Daoy (cell line): ENCODE measurements at regions not wholly inside any gene's neighbourhood (a gene's known extent, or its start where the extent isn't known, plus 50 kb on each side); places are given as distances from the start of the nearest gene placed in this dataset.

Source experiments
- DNase-seq: peaks from one replicate; pipeline ENCODE4 v3.0.0-alpha.2; 2015; ENCODE audit warnings: low read depth

- no peak for DNase-seq
These were observed 54.1 kb downstream of the IRF2BPL start for GRCh38 chr14:76974365-76974764.

- DNase-seq: no peak
These were observed 57.0 kb downstream of the IRF2BPL start for GRCh38 chr14:76971549-76971948.

DNA sequence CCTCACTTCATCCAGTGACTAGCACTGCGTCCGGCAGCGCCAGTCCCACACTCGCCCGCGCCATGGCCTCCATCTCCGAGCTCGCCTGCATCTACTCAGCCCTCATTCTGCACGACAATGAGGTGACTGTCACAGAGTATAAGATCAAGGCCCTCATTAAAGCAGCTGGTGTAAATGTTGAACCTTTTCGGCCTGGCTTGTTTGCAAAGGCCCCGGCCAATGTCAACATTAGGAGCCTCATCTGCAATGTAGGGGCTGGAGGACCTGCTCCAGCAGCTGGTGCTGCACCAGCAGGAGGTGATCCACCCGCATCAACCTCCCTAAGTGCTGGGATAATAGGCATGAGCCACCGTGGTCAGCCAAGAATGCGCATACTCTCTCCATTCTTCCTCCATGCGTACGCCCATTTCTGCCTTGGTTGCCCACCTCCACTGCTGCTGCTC, 59.9 kb downstream of the IRF2BPL start:
- peak; percentile 52 for DNase-seq

GRCh38 chr14:76967788-76968187, 60.7 kb downstream of the IRF2BPL start:
- no peak for DNase-seq

GRCh38 chr14:76965232-76965631, 63.3 kb downstream of the IRF2BPL start:
- no peak for DNase-seq

DNA sequence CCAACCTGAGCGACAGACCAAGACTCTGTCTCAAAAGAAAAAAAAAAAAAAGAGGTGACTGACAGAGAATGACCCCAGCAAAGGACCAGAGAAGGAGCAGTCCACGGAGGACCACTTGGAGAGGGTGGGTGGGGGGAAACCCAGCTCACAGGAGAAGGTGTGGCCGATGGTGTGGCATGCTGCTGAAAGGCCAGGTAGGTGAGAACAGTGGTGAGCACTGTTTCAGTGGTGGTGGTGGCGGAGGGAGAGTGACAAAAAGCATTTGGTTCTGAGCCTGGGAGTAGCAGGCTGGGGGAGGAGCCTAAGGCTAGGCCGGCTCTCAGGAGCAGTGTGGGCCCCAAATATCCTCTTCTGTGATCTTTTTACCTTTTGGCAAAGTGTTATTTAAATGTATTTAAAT, 63.8 kb downstream of the IRF2BPL start:
- no peak for DNase-seq

GRCh38 chr14:76963372-76963771, 65.1 kb downstream of the IRF2BPL start:
- DNase-seq: no peak

DNA sequence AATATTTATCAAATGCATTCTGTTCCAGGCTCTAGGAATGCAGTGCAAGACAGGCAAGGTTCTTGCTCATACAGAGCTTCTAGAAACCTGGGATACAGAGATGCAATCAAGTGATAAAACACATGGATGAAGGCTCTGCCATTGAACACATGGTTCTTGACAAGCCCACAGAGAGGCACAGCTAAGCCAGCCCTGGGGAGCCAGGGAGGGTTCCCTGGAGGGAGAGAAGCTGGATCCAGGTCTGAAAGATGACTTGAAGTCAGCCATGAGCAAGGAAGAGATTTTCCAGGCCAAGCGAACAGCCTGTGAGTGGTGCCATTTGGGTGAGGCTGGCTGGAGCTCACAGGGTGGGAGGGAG, 66.2 kb downstream of the IRF2BPL start:
- DNase-seq: no peak

GRCh38 chr14:76961631-76962302, 66.7 kb downstream of the IRF2BPL start:
- peak; percentile 99 for DNase-seq

DNA sequence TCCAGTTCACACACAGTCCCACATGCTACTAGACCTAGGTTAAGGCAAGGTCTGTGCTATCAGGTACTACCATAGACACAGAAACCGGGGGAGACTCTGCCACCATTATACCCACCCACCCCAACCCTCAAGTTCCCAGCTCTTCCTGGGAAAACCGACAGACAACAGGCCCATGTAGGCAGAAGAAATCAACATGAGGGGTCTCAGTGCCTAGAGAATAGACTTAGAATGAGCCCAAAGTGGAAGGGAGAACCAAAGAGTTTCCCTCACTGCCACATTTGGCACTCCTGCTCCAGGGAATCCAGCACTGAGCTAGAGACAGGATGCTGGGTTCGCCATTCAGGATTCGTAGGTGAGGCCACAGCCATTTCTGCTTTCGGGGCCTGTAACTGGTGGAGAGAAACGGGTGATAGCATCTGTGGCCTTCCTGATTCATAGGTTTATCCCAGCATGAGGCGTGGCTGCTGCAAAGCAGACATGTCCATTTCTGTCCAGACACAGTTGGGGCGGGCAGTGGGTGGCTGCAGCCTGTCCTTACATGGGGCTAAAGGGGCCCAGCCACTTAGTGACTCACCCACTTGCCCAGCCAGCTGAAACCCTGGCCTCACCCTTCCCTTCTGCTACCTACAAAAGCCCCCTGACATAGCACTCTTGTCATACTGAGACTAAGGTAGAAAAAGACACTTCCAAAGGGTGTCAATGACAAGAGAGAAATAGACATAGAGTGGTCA, 69.4 kb downstream of the IRF2BPL start:
- DNase-seq: peak; percentile 84

DNA sequence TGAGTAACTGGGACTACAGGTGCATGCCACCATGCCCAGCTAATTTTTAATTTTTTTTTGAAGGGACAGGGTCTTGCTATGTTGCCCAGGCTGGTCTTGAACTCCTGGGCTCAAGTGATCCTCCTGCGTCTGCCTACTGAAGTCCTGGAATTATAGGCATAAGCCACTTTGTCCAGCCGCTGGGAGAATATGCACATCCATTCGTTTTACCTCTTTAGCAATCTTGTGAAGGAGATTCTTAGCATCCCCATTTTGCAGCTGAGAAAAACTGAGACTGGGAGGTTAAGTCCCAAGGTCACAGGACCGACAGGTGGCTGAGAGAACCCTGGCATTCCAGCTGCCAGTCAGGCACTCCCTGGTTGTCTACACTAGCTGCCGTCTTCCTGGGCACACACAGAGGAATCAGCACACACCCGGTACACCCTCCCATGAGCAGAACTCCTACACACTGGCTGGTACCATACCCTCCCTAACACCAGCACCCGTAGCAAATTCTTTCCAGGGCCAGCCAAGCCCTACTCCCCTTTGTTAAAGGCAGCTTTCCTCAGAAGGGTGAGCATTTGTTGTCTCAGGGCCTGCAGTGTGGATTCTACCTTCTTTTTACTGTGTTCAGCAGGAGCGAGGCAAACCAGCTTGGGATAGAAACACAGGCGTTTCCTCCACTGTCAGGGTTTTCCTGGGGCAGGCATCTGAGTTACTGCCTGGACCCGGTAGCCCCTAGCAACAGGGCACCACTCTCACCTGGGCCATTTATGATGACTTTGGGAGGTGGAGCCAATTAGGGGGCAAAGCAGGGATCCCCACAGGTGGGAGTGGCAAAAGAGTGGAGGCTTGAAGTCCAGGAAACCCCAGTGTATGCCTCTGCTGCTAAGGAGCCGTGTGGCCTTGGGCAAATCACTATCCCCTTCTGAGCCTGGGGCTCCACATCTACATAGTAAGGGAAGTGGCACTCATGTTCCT, 70.2 kb downstream of the IRF2BPL start:
- no peak for DNase-seq

GRCh38 chr14:76957224-76957891, 71.2 kb downstream of the IRF2BPL start:
- DNase-seq: peak; percentile 66

GRCh38 chr14:76956316-76957090, 72.0 kb downstream of the IRF2BPL start:
- peak; percentile 99 for DNase-seq

DNA sequence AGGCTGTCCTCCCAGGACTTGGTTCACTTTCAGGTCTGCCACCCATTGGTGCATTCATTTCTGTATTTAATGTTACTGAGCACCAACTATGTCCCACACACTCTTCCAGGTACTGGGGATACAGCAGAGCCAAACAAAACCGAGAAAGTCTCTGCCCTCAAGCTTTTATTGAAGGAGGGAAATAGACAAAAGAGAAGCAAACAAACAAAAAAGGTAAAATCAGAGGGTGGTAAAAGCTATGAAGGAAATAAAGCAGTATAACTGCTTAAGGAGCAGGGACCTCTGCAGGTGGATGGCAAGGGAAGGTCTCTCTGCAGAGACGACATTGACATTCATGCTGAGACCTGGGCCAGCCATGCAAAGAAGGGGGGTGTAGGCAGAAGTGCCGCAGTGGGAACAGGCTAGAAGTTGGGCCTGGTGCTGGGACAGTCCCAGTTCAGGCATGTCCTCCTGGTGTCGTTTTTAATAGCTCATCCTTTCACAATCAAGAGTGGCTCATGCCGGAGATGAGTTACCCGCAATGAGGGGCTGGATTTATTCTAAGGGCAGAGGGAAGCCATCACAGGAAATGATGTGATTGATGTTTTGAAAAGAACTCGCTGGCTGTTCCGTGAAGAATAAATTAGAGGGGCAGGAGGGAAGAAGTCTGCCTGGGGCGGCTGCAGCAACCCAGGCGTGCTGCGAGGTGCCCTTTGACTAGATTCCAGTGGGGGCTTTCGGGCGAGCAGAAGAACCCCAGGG, 72.8 kb downstream of the IRF2BPL start:
- DNase-seq: peak; percentile 80

DNA sequence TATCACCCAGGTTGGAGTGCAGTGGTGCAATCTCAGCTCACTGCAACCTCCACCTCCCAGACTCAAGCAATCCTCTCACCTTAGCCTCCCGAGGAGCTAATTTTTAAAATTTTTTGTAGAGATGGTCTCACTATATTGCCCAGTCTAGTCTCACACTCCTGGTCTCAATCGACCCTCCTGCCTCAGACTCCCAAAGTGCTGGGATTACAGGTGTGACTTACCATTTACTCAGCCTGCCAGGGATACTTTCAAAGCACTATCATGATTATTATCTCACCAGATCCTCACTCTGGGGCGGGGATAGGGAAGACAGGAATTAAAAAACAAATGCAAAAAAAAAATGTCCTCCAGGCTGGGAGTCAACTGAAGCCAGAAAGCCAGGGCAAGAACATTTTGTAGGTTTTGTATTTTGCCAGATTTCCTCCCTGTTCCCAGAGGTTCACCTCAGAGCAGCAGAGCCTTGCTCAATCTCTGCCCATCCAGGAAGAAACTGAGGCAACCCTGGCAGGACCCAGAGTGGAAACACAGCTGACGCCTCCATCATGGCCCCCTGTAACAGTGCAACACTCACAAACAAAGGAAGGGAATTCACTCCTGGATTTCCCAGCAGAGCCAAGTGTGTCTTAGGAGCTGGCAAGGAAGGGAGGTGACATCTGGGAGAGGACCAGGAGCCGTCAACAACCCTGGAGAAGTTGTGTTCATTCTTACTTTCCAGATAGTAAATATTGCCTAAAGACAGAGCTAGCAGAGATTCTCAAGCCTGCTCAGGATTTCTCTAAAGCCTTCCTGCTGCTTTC, 73.9 kb downstream of the IRF2BPL start:
- DNase-seq: no peak

DNA sequence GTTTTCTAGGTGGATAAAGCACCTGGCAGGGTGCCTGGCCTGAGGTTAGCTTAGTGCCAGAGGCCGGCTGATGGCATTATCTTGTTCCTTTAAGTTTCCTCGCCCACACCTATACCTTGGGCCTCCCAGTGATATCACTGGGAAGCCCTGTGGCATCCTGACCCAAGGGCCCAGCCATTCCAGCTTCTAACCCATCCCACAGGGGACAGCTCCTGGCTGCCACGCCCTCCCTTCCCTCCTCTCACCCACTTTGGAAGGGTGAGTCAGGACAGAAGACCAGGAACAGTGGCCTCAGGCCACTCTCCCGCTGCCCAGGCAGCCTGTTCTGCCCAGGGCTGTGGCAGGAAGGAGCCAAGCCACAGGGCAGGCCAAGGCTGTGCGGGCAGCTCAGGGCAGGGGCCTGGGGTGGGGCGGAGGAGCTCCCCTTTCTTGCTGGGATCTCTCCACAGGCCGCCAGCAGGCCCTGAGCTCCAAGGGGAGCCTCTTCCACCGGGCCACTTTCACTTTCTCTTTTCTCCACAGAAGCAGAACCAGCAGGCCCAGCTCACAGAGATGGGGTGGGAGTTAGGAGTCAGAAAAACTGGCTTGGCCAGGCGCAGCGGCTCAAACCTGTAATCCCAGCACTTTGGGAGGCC, 75.1 kb downstream of the IRF2BPL start:
- DNase-seq: peak; percentile 94

GRCh38 chr14:76951166-76951565, 77.3 kb downstream of the IRF2BPL start:
- DNase-seq: no peak

GRCh38 chr14:76950055-76951020, 78.2 kb downstream of the IRF2BPL start:
- DNase-seq: peak; percentile 54
